ENCODE measurements at regions not wholly inside any gene's neighbourhood (a gene's known extent, or its start where the extent isn't known, plus 50 kb on each side); places are given as distances from the start of the nearest gene placed in this dataset.
"Not testable (repeated sequence)": the region's sequence is repeated elsewhere in the genome, so short reads cannot be mapped to it uniquely, and the experiment has no call there.

DNA sequence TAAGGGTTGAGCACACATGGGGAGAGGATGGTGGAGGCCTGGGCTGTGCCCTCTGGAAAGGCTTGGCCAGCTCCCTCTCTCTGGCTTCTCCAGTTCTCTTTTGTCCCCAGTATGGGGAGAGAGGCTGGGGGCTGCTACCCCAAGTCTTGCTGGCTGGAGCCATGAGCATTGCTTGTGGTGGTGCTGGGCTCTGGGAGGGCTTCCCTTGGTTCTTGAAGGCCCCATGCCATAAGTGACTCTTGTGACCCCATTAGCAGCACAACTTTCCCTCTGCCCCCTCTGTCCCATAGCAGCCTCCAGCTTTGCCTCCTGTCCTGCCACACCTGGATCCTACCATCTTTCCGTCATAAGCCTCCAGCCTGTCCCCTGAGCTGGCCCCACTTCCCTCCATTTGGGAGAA lies 177.5 kb downstream of the TRIM43 start:
- not testable (repeated sequence) for TF ChIP-seq EZH2 (IDR thresholded peaks at IDR 0.05; ENCODE audit: borderline replicate concordance, low read depth, low read length, severe bottlenecking)
- TF ChIP-seq, protein P1, sequence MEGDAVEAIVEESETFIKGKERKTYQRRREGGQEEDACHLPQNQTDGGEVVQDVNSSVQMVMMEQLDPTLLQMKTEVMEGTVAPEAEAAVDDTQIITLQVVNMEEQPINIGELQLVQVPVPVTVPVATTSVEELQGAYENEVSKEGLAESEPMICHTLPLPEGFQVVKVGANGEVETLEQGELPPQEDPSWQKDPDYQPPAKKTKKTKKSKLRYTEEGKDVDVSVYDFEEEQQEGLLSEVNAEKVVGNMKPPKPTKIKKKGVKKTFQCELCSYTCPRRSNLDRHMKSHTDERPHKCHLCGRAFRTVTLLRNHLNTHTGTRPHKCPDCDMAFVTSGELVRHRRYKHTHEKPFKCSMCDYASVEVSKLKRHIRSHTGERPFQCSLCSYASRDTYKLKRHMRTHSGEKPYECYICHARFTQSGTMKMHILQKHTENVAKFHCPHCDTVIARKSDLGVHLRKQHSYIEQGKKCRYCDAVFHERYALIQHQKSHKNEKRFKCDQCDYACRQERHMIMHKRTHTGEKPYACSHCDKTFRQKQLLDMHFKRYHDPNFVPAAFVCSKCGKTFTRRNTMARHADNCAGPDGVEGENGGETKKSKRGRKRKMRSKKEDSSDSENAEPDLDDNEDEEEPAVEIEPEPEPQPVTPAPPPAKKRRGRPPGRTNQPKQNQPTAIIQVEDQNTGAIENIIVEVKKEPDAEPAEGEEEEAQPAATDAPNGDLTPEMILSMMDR (IDR thresholded peaks at IDR 0.05; ENCODE audit: borderline replicate concordance, extremely low read depth, low read length, poor library complexity, severe bottlenecking), result not testable (repeated sequence)

All from DND-41 (cell line).